SK-N-SH treated with all-trans-retinoic acid at 6 μM for 48 hours (cell line): ENCODE measurements at regions not wholly inside any gene's neighbourhood (a gene's known extent, or its start where the extent isn't known, plus 50 kb on each side); places are given as distances from the start of the nearest gene placed in this dataset.

Experiments
- OSR1 ChIP-seq: fragments of 250-450 bp; sonication (Bioruptor Pico); IDR thresholded peaks from 2 replicates; pipeline ENCODE4 v1.8.0; 2022; ENCODE audit warnings: moderate library complexity, mild to moderate bottlenecking, inconsistent platforms
- ZC3H10 ChIP-seq: fragments of 250-450 bp; sonication (Bioruptor Pico); IDR thresholded peaks from 2 replicates; pipeline ENCODE4 v1.5.1; 2021; ENCODE audit warnings: mild to moderate bottlenecking, moderate library complexity

- TF ChIP-seq OSR1 (no peak), ZC3H10 (CRISPR knock-in tag) (no peak)
Observed at GRCh38 chr6:139545206-139546105, 171.0 kb upstream of the CITED2 start.
